GM12878 (cell line): ENCODE measurements at regions not wholly inside any gene's neighbourhood (a gene's known extent, or its start where the extent isn't known, plus 50 kb on each side); places are given as distances from the start of the nearest gene placed in this dataset.

Experiments used
- CEBPB ChIP-seq, 2 experiments: fragments of 150-350 bp in 1 of 2; IDR thresholded peaks; 2 replicates each; pipeline ENCODE4 v1.6.1; 2012 to 2014; ENCODE audit warnings: low read depth in 2 of 2, low read length in 2 of 2, borderline replicate concordance in 1 of 2, inconsistent platforms in 1 of 2
- CTCF ChIP-seq, 3 experiments: IDR thresholded peaks in 2 of 3; conservative IDR thresholded peaks in 1 of 3; 2 replicates each; pipeline ENCODE4 v1.5.1; 2011; ENCODE audit warnings: low read depth in 3 of 3, low read length in 3 of 3, mild to moderate bottlenecking in 3 of 3, control low read depth in 2 of 3, moderate library complexity in 2 of 3, inconsistent platforms in 1 of 3, mixed read lengths in 1 of 3; ENCODE audit not compliant: control insufficient read depth in 2 of 3, insufficient read depth in 1 of 3; ENCODE audit errors: extremely low read depth in 1 of 3
- E4F1 ChIP-seq: fragments of 450-650 bp; IDR thresholded peaks from 2 replicates; pipeline ENCODE4 v1.6.1; 2018; ENCODE audit warnings: borderline replicate concordance, mild to moderate bottlenecking; ENCODE audit not compliant: partially characterized antibody
- EP300 ChIP-seq, 2 experiments: fragments of 150-350 bp in 1 of 2; IDR thresholded peaks; 2 replicates each; pipeline ENCODE4 v1.6.1; 2011 to 2012; ENCODE audit warnings: low read depth in 2 of 2, low read length in 2 of 2, borderline replicate concordance in 1 of 2, improper control_type of control experiment in 1 of 2, inconsistent platforms in 1 of 2; ENCODE audit not compliant: control insufficient read depth in 1 of 2
- EZH2 ChIP-seq: IDR thresholded peaks from 2 replicates; pipeline ENCODE4 v1.6.1; 2012; ENCODE audit warnings: low read depth, mild to moderate bottlenecking, control low read depth, inconsistent platforms, low read length, borderline replicate concordance; ENCODE audit not compliant: control insufficient read depth
- FOXM1 ChIP-seq: IDR thresholded peaks from 2 replicates; pipeline ENCODE4 v1.6.1; 2012; ENCODE audit warnings: low read depth, mild to moderate bottlenecking, inconsistent platforms, low read length, moderate library complexity
- MYC ChIP-seq: IDR thresholded peaks from 2 replicates; pipeline ENCODE4 v1.6.1; 2011; ENCODE audit warnings: mild to moderate bottlenecking, low read length, moderate library complexity, inconsistent platforms; ENCODE audit not compliant: insufficient read depth, insufficient replicate concordance, insufficient read length, severe bottlenecking
- PKNOX1 ChIP-seq: fragments of 450-650 bp; IDR thresholded peaks from 2 replicates; pipeline ENCODE4 v1.6.1; 2016; ENCODE audit warnings: mild to moderate bottlenecking
- POLR2A ChIP-seq: IDR thresholded peaks from 2 replicates; pipeline ENCODE4 v1.6.1; 2011; ENCODE audit warnings: low read depth, mild to moderate bottlenecking, low read length
- REST ChIP-seq: IDR thresholded peaks from 2 replicates; pipeline ENCODE4 v1.6.1; 2012; ENCODE audit warnings: mild to moderate bottlenecking, low read depth, low read length
- SIN3A ChIP-seq: IDR thresholded peaks from 2 replicates; pipeline ENCODE4 v1.6.1; 2012; ENCODE audit warnings: low read depth, low read length, improper control_type of control experiment
- SIX5 ChIP-seq: IDR thresholded peaks from 2 replicates; pipeline ENCODE4 v1.6.1; 2011; ENCODE audit warnings: mild to moderate bottlenecking, low read depth, low read length, moderate library complexity; ENCODE audit not compliant: severe bottlenecking
- SUPT20H ChIP-seq: IDR thresholded peaks from 2 replicates; pipeline ENCODE4 v1.6.1; 2011; ENCODE audit warnings: low read depth, mild to moderate bottlenecking, low read length, moderate library complexity, borderline replicate concordance; ENCODE audit not compliant: control insufficient read depth
- YY1 ChIP-seq: IDR thresholded peaks from 2 replicates; pipeline ENCODE4 v1.6.1; 2011; ENCODE audit warnings: low read depth, mild to moderate bottlenecking, low read length

GRCh38 chr5:160171666-160172065, 52.4 kb upstream of the PWWP2A start:
- TF ChIP-seq SIX5 = no peak
- TF ChIP-seq FOXM1 = no peak
- TF ChIP-seq CTCF (IDR thresholded peaks at IDR 0.05 in 2 of 3, conservative IDR thresholded peaks at IDR 0.05 in 1 of 3; ENCODE audit: control insufficient read depth in 2 of 3, extremely low read depth in 1 of 3, insufficient read depth in 1 of 3, low read depth in 3 of 3, low read length in 3 of 3) = no peak
- TF ChIP-seq MYC = no peak
- no peak for TF ChIP-seq PKNOX1
- TF ChIP-seq REST = no peak
- no peak for TF ChIP-seq E4F1
- no peak for TF ChIP-seq SIN3A
- no peak for TF ChIP-seq POLR2A
- no peak for TF ChIP-seq EZH2
- no peak for TF ChIP-seq YY1
- TF ChIP-seq EP300 (IDR thresholded peaks at IDR 0.05; ENCODE audit: borderline replicate concordance in 1 of 2, control insufficient read depth in 1 of 2, low read depth in 2 of 2, low read length in 2 of 2) = no peak
- TF ChIP-seq SUPT20H = no peak
- no peak for TF ChIP-seq CEBPB (IDR thresholded peaks at IDR 0.05; ENCODE audit: borderline replicate concordance in 1 of 2, low read depth in 2 of 2, low read length in 2 of 2)
